Activated CD8-positive, alpha-beta memory T cell treated with anti-CD3 and anti-CD28 coated beads for 36 hours (primary cell): ENCODE measurements at regions not wholly inside any gene's neighbourhood (a gene's known extent, or its start where the extent isn't known, plus 50 kb on each side); places are given as distances from the start of the nearest gene placed in this dataset.

Source experiments
- CTCF ChIA-PET: fragments of 350-600 bp; sonication (Branson Sonifier 250); formaldehyde crosslinking; loops from one replicate; lab custom pipeline; 2021; ENCODE audit warnings: antibody characterized with exemption; lab: Charles Lee
- POLR2A ChIA-PET: fragments of 350-600 bp; sonication (Branson Sonifier 250); formaldehyde crosslinking; loops from one replicate; lab custom pipeline; 2021; ENCODE audit warnings: antibody characterized with exemption; lab: Charles Lee

- ChIA-PET CTCF (no interaction called here), POLR2A (no interaction called here)
Observed at GRCh38 chr2:172370821-172371455, 56.4 kb upstream of the ITGA6 start.

DNA sequence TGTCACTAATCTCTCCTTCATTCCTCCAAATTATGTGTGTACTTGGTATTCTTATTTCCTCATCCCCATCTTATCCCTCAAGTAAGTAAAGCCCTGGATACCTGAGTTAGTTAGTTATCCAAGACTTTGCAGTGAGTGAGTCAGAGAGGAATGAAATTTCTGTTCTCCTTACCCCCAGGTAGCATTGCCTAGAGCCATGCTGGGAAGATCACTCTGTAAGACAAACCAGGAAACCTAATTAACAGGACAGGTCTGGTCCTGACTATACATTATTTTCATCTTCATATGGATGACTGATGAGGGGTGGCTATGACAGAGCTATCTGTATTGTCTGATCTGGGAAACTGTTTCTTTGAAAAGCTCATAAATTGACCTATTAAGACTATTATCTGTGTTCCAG, 55.0 kb upstream of the ITGA6 start:
- ChIA-PET CTCF (no interaction called here), POLR2A (no interaction called here)

DNA sequence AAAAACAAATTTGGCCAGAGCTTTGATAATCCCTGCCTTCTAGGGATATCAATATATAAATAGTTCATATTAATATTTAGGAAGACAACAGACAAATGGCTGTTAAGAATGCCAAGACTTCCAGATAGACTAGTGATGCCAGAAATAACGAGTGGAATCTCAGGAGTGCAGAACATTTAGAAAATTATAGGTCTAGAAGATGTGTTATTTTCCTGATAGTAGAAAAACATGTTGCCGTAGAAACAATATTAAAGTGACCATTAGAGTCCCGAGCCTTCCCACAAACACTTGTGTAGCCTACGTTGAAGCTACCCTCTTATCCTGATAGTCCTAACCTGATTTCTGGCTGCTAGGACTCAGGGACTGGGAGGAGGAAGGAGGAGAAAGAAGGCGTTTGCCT, 54.3 kb upstream of the ITGA6 start:
- CTCF ChIA-PET = no interaction called here

DNA sequence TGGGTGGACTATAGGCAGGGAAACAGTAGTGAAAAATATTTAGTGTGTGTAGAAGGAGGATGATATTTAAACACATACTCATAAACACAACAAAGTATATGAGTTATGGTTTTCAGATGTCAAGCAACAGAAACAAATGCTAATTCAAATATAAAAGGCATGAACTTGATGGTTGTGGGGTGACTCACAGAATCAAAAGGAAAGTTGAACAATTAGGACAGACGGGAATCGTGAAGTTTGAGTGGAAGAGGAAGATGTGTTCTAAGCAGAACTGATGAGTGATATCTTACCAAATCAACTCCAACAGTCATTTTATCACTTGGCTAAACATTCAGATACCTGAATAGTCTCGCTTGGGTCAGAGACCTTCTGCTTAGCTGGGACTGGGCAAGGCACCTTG, 53.6 kb upstream of the ITGA6 start:
- POLR2A ChIA-PET = no interaction called here
- CTCF ChIA-PET = no interaction called here

More for the DNA sequence above, 54.3 kb upstream of the ITGA6 start:
- POLR2A ChIA-PET = no interaction called here

DNA sequence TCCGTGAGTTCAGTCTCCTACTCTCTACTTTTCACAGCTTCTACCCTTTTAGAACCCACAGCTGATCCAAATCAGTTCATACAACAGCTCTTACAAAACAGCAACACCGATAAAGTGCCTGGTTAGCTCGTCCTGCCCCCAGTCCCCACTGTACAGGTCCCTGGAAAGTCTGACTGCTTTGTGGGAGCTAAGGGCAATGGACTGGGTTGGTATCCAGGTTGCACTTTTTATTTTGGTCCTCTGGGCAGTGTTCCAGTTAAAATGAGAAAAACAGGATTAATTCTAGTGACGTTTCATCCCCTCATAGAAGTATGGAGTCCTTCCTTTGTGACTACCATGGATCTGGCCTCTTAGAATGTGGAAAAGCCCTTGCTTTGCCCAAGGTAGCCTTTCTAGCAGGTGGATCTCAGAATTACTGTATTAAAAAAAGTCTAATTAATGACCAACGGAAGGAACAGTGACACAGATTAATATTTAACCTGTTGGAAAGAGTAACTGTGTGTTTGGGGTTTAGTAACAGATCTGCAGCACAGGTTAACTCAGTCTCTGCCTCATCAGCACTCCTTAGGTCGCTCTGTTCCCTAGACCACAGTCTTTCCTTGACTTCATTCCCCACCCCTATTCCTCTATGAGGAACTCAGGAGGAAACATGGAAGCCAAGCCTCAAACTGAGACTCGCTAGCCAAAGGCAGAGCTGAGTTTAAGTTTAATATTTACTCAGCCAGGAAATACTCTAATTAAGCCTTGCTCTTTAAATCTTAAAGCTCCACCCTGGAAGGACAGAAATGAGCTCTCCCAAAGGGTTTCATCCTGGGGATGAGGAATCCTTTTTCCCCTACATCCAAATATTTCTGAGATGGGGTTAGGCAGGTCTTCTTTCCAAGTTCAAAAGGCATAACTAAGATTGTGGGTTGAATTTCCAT, 52.8 kb upstream of the ITGA6 start:
- CTCF ChIA-PET = no interaction called here
- POLR2A ChIA-PET = interaction anchor here (0.6 kb wide), 2 partner anchors 21 to 598 kb away, joined by 3 to 12 read pairs; no protein-coding TSS in a partner anchor

DNA sequence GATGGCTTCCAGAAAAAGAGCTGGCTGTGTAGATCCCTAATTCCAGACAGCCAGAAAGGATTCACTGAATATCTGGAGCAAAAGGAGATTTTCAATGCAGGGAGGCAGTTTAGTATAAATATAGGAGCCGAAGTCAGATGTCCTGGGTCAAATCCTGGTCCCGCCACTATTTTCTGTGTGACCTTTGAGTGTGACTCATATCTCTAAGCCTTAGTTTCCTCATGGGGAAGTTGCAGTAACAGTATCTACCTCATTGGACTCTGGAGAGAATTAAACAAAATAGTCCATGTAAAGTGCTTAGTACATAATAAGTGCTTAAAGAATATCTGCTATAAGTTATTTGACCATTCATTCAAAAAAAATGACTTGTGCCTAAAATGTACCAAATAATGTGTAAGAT, 52.1 kb upstream of the ITGA6 start:
- ChIA-PET CTCF (no interaction called here), POLR2A (interaction anchor here (0.6 kb wide), 1 partner anchor 21 kb away, joined by 3 read pairs; no protein-coding TSS in a partner anchor)

- ChIA-PET POLR2A (no interaction called here), CTCF (no interaction called here)
Observed at GRCh38 chr2:172376016-172376415, 51.4 kb upstream of the ITGA6 start.

DNA sequence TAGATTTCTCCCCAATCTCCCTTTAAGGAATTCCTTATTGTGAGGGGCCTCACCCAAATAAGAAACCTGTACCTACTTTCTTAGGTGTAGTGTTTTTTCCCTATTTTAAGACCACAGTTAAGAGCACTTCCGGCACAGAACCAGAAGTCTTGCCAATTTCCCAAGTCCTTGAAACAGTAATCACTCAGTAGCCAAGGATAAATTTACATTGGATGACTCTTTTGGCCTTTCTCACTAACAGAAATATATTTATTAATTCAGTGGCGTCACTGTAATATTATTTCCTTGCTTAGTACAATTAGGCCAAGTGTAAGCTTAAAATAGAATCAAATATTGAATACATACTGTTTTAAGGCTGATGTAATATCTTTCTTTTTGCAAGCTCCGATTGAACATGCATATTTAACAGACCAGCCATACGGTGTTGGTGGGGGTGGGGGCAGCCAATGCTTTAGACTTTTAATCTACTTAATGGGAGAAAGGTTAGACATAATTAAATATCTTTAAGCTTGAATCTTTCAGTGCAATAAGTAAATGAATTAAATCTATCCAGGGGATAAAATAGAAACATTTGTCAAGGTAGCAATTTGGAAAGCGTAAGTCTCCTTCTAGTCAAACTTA, 50.8 kb upstream of the ITGA6 start:
- ChIA-PET POLR2A (no interaction called here), CTCF (no interaction called here)

DNA sequence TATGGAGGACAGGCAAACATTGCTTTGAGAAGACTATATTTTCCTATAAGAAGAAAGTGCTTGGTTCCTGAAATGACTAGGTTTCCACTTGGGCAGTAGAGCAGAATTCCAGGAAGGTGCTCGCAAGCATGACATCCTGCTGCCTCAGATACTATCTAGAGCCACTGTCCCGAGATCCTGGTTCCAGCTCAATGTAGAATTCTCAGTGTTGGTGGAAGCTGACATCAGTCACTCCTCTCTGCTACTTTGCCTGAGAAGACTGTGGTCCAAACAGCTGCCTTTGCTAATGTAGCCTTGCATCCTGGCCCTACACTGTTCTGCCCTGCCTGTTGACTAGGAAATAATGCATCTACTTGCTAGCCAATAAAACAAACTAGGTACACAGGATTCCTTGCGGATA, 50.0 kb upstream of the ITGA6 start:
- CTCF ChIA-PET = no interaction called here
- POLR2A ChIA-PET = no interaction called here
